WTC11 (cell line): ENCODE measurements at regions not wholly inside any gene's neighbourhood (a gene's known extent, or its start where the extent isn't known, plus 50 kb on each side); places are given as distances from the start of the nearest gene placed in this dataset.

Experiments used
- ATAC-seq: fragments of 200-7000 bp; cut with Tn5 transposase; 2 replicates; pipeline ENCODE4 v1.10.0; 2021; ENCODE audit warnings: mild to moderate bottlenecking, moderate library complexity
- CTCF ChIA-PET: fragments of 300-600 bp; sonication (Branson Sonifier 250); formaldehyde crosslinking; loops from one replicate; lab custom pipeline; 2021; ENCODE audit warnings: antibody characterized with exemption; lab: Charles Lee
- POLR2A ChIA-PET: fragments of 350-600 bp; sonication (Branson Sonifier 250); formaldehyde crosslinking; loops from one replicate; lab custom pipeline; 2021; ENCODE audit warnings: antibody characterized with exemption; lab: Charles Lee
- DNase-seq: peaks from one replicate; pipeline ENCODE4 v3.0.0; 2021; ENCODE audit warnings: low spot score
- H3K27ac Mint-ChIP-seq: 2 replicates; pipeline ENCODE4 v1.8.0; 2021; ENCODE audit warnings: mixed read lengths
- H3K27me3 Mint-ChIP-seq: 2 replicates; pipeline ENCODE4 v1.8.0; 2021; ENCODE audit warnings: low read depth, mild to moderate bottlenecking, moderate library complexity, mixed read lengths
- H3K36me3 Mint-ChIP-seq: 2 replicates; pipeline ENCODE4 v1.8.0; 2021; ENCODE audit warnings: mixed read lengths
- H3K4me1 Mint-ChIP-seq: 2 replicates; pipeline ENCODE4 v1.8.0; 2022; ENCODE audit warnings: mixed read lengths
- H3K4me3 Mint-ChIP-seq: 2 replicates; pipeline ENCODE4 v1.8.0; 2021; ENCODE audit warnings: mild to moderate bottlenecking, moderate library complexity, mixed read lengths
- H3K9me3 Mint-ChIP-seq: 2 replicates; pipeline ENCODE4 v1.8.0; 2021; ENCODE audit warnings: mixed read lengths
- AR ChIP-seq: fragments of 250-450 bp; sonication (Bioruptor Pico); IDR thresholded peaks from 2 replicates; pipeline ENCODE4 v1.9.0; 2021; ENCODE audit warnings: mild to moderate bottlenecking
- ATF1 ChIP-seq: sonication (generic); formaldehyde crosslinking; IDR thresholded peaks from 2 replicates; pipeline ENCODE4 v1.8.1; 2023; ENCODE audit warnings: mild to moderate bottlenecking, moderate library complexity, missing genetic modification reagents
- ATF2 ChIP-seq: sonication (generic); formaldehyde crosslinking; IDR thresholded peaks from 2 replicates; pipeline ENCODE4 v1.8.1; 2022; ENCODE audit warnings: low read depth, missing genetic modification reagents, borderline replicate concordance
- CDX4 ChIP-seq: fragments of 250-450 bp; sonication (Bioruptor Pico); IDR thresholded peaks from 2 replicates; pipeline ENCODE4 v1.9.0; 2021; ENCODE audit warnings: moderate library complexity, mild to moderate bottlenecking, inconsistent platforms, borderline replicate concordance
- CREB1 ChIP-seq: sonication (generic); formaldehyde crosslinking; IDR thresholded peaks from 2 replicates; pipeline ENCODE4 v1.8.0; 2023; ENCODE audit warnings: mild to moderate bottlenecking, missing genetic modification reagents
- ERG ChIP-seq: fragments of 250-450 bp; sonication (Bioruptor Pico); IDR thresholded peaks from 2 replicates; pipeline ENCODE4 v1.8.0; 2021; ENCODE audit warnings: mild to moderate bottlenecking
- FOXK1 ChIP-seq: sonication (generic); formaldehyde crosslinking; IDR thresholded peaks from 2 replicates; pipeline ENCODE4 v1.8.0; 2022; ENCODE audit warnings: mild to moderate bottlenecking, moderate library complexity, missing genetic modification reagents
- FOXP1 ChIP-seq: sonication (generic); formaldehyde crosslinking; IDR thresholded peaks from 2 replicates; pipeline ENCODE4 v1.8.0; 2022; ENCODE audit warnings: missing genetic modification reagents, mild to moderate bottlenecking, moderate library complexity, borderline replicate concordance
- GRHL2 ChIP-seq: fragments of 250-450 bp; sonication (Bioruptor Pico); IDR thresholded peaks from 2 replicates; pipeline ENCODE4 v1.8.0; 2022; ENCODE audit warnings: mild to moderate bottlenecking, moderate library complexity; ENCODE audit not compliant: insufficient replicate concordance, severe bottlenecking
- HMGA2 ChIP-seq: fragments of 250-450 bp; sonication (Bioruptor Pico); IDR thresholded peaks from 2 replicates; pipeline ENCODE4 v1.4.0; 2021; ENCODE audit warnings: mild to moderate bottlenecking, moderate library complexity
- HMGXB4 ChIP-seq: sonication (generic); formaldehyde crosslinking; IDR thresholded peaks from 2 replicates; pipeline ENCODE4 v1.8.1; 2023; ENCODE audit warnings: mild to moderate bottlenecking, moderate library complexity, missing genetic modification reagents
- IRF2 ChIP-seq: sonication (generic); formaldehyde crosslinking; IDR thresholded peaks from 2 replicates; pipeline ENCODE4 v1.8.0; 2022; ENCODE audit warnings: low read depth, missing genetic modification reagents, borderline replicate concordance
- JUN ChIP-seq: sonication (generic); formaldehyde crosslinking; IDR thresholded peaks from 2 replicates; pipeline ENCODE4 v1.8.0; 2023; ENCODE audit warnings: mild to moderate bottlenecking, missing genetic modification reagents
- MAX ChIP-seq: sonication (generic); formaldehyde crosslinking; IDR thresholded peaks from 2 replicates; pipeline ENCODE4 v1.8.0; 2022; ENCODE audit warnings: mild to moderate bottlenecking, missing genetic modification reagents
- NFE2L1 ChIP-seq: sonication (generic); formaldehyde crosslinking; IDR thresholded peaks from 2 replicates; pipeline ENCODE4 v1.8.1; 2023; ENCODE audit warnings: missing genetic modification reagents
- NR2C2 ChIP-seq: sonication (generic); formaldehyde crosslinking; IDR thresholded peaks from 2 replicates; pipeline ENCODE4 v1.8.0; 2022; ENCODE audit warnings: mild to moderate bottlenecking, missing genetic modification reagents
- OVOL2 ChIP-seq: fragments of 250-450 bp; sonication (Bioruptor Pico); IDR thresholded peaks from 2 replicates; pipeline ENCODE4 v1.9.0; 2021; ENCODE audit warnings: mild to moderate bottlenecking, borderline replicate concordance
- PRRX2 ChIP-seq: fragments of 250-450 bp; sonication (Bioruptor Pico); IDR thresholded peaks from 2 replicates; pipeline ENCODE4 v1.8.0; 2021; ENCODE audit warnings: mild to moderate bottlenecking
- RELA ChIP-seq: sonication (generic); formaldehyde crosslinking; IDR thresholded peaks from 2 replicates; pipeline ENCODE4 v1.8.1; 2022; ENCODE audit warnings: missing genetic modification reagents, mild to moderate bottlenecking, borderline replicate concordance
- TEAD1 ChIP-seq: sonication (generic); formaldehyde crosslinking; IDR thresholded peaks from 2 replicates; pipeline ENCODE4 v1.8.0; 2022; ENCODE audit warnings: mild to moderate bottlenecking, missing genetic modification reagents
- TEAD4 ChIP-seq: sonication (generic); formaldehyde crosslinking; IDR thresholded peaks from 2 replicates; pipeline ENCODE4 v1.8.0; 2022; ENCODE audit warnings: mild to moderate bottlenecking, missing genetic modification reagents
- USF2 ChIP-seq: sonication (generic); formaldehyde crosslinking; IDR thresholded peaks from 2 replicates; pipeline ENCODE4 v1.8.1; 2023; ENCODE audit warnings: mild to moderate bottlenecking, missing genetic modification reagents, moderate library complexity
- ZNF121 ChIP-seq: sonication (generic); formaldehyde crosslinking; IDR thresholded peaks from 2 replicates; pipeline ENCODE4 v1.8.0; 2023; ENCODE audit warnings: missing genetic modification reagents
- ZNF219 ChIP-seq: sonication (generic); formaldehyde crosslinking; IDR thresholded peaks from 2 replicates; pipeline ENCODE4 v1.8.0; 2023; ENCODE audit warnings: missing genetic modification reagents, mild to moderate bottlenecking, borderline replicate concordance
- ZNF317 ChIP-seq: sonication (generic); formaldehyde crosslinking; IDR thresholded peaks from 2 replicates; pipeline ENCODE4 v1.8.1; 2023; ENCODE audit warnings: low read depth, mild to moderate bottlenecking, moderate library complexity, missing genetic modification reagents, borderline replicate concordance
- ZNF396 ChIP-seq: fragments of 250-450 bp; sonication (Bioruptor Pico); IDR thresholded peaks from 2 replicates; pipeline ENCODE4 v1.8.0; 2021; ENCODE audit warnings: mild to moderate bottlenecking, moderate library complexity, borderline replicate concordance
- ZNF423 ChIP-seq: fragments of 250-450 bp; sonication (Bioruptor Pico); IDR thresholded peaks from 2 replicates; pipeline ENCODE4 v2.1.2; 2022; ENCODE audit warnings: mild to moderate bottlenecking, moderate library complexity
- ZSCAN18 ChIP-seq: fragments of 250-450 bp; sonication (Bioruptor Pico); IDR thresholded peaks from 2 replicates; pipeline ENCODE4 v2.1.2; 2022; ENCODE audit warnings: mild to moderate bottlenecking, moderate library complexity

GRCh38 chr4:43882470-43882869 is 566.1 kb downstream of the KCTD8 start (continued):
- no peak for TF ChIP-seq TEAD4 (CRISPR knock-in tag)
- TF ChIP-seq ZNF317 (CRISPR knock-in tag), result no peak
- no peak for TF ChIP-seq IRF2 (CRISPR knock-in tag)
- TF ChIP-seq ATF2 (CRISPR knock-in tag), result no peak
- TF ChIP-seq TEAD1 (CRISPR knock-in tag), result no peak
- no peak for TF ChIP-seq JUN (CRISPR knock-in tag)
- TF ChIP-seq ATF1 (CRISPR knock-in tag), result no peak
- TF ChIP-seq ZNF396 (CRISPR knock-in tag), result no peak
- no peak for TF ChIP-seq ZNF423 (CRISPR knock-in tag)
- no peak for TF ChIP-seq HMGA2 (CRISPR knock-in tag)
- no peak for TF ChIP-seq RELA (CRISPR knock-in tag)
- TF ChIP-seq NFE2L1 (CRISPR knock-in tag), result no peak

GRCh38 chr4:43886196-43886595 is 562.4 kb downstream of the KCTD8 start:
- Mint-ChIP-seq H3K27ac (no peak overlapping the region), H3K36me3 (peaks cover 9% of the 10 kb centered on the region), H3K4me1 (no peaks in the 10 kb centered on the region), H3K27me3 (no peaks in the 10 kb centered on the region), H3K9me3 (peaks cover 6% of the 10 kb centered on the region), H3K4me3 (no peak overlapping the region)
- POLR2A ChIA-PET, result no interaction called here
- CTCF ChIA-PET, result no interaction called here
- TF ChIP-seq CDX4, result no peak
- no peak for TF ChIP-seq ZNF219 (CRISPR knock-in tag)
- no peak for TF ChIP-seq CREB1 (CRISPR knock-in tag)
- no peak for TF ChIP-seq HMGXB4
- no peak for TF ChIP-seq FOXP1 (CRISPR knock-in tag)
- TF ChIP-seq GRHL2 (CRISPR knock-in tag), result no peak
- TF ChIP-seq NR2C2 (CRISPR knock-in tag), result no peak
- no peak for TF ChIP-seq FOXK1 (CRISPR knock-in tag)
- no peak for TF ChIP-seq PRRX2 (CRISPR knock-in tag)
- TF ChIP-seq USF2, result no peak
- no peak for TF ChIP-seq MAX
- TF ChIP-seq ERG (CRISPR knock-in tag), result no peak
- no peak for TF ChIP-seq OVOL2 (CRISPR knock-in tag)
- no peak for TF ChIP-seq AR (CRISPR knock-in tag)
- no peak for TF ChIP-seq HMGA2 (CRISPR knock-in tag)
- no peak for TF ChIP-seq ZSCAN18
- TF ChIP-seq ZNF121 (CRISPR knock-in tag), result no peak
- ATAC-seq, result no peak
- DNase-seq, result no peak
